Kidney (tissue), 13 donors: ENCODE measurements at regions not wholly inside any gene's neighbourhood (a gene's known extent, or its start where the extent isn't known, plus 50 kb on each side); places are given as distances from the start of the nearest gene placed in this dataset.

ENCODE experiments used
- DNase-seq, 5 donors: peaks; one replicate each; pipeline ENCODE4 v3.0.0-alpha.2; 2013 to 2020
- FAIRE-seq: peaks from 2 replicates; lab custom pipeline; 2012; peaks lifted over from hg19 to GRCh38; lab: Jason Lieb, UNC
- H3K27ac ChIP-seq, 2 donors: one replicate each; pipeline ENCODE4 v1.7.0; 2013; ENCODE audit warnings: low read depth in 2 of 2, low read length in 2 of 2, inconsistent platforms in 1 of 2
- H3K27me3 ChIP-seq: one replicate; pipeline ENCODE4 v1.7.1; 2013; ENCODE audit warnings: low read length, inconsistent platforms; ENCODE audit not compliant: control insufficient read depth, insufficient read depth
- H3K36me3 ChIP-seq, 3 donors: one replicate each; pipeline versions ENCODE4 v1.7.0 to v1.7.1; 2013; ENCODE audit warnings: low read length in 3 of 3, control low read depth in 1 of 3, inconsistent platforms in 1 of 3; ENCODE audit not compliant: insufficient read depth in 3 of 3, control insufficient read depth in 2 of 3
- H3K4me1 ChIP-seq, 3 donors: one replicate each; pipeline versions ENCODE4 v1.7.0 to v1.7.1; 2013; ENCODE audit warnings: low read length in 3 of 3, inconsistent platforms in 1 of 3, low read depth in 1 of 3; ENCODE audit not compliant: control insufficient read depth in 2 of 3, insufficient read depth in 2 of 3
- H3K4me3 ChIP-seq, 3 donors: one replicate each; pipeline versions ENCODE4 v1.7.0 to v1.8.1; 2013; ENCODE audit warnings: low read length in 3 of 3, control low read depth in 1 of 3, inconsistent platforms in 1 of 3
- H3K9ac ChIP-seq, 3 donors: one replicate each; pipeline versions ENCODE4 v1.7.0 to v1.7.1; 2013; ENCODE audit warnings: low read length in 3 of 3, control low read depth in 1 of 3, inconsistent platforms in 1 of 3
- H3K9me3 ChIP-seq, 3 donors: one replicate each; pipeline versions ENCODE4 v1.7.0 to v1.7.1; 2013; ENCODE audit warnings: low read length in 3 of 3, control low read depth in 1 of 3, inconsistent platforms in 1 of 3; ENCODE audit not compliant: control insufficient read depth in 2 of 3, insufficient read depth in 1 of 3
- CTCF ChIP-seq: IDR thresholded peaks from 3 replicates; pipeline ENCODE4 v1.5.1; 2012; ENCODE audit warnings: mild to moderate bottlenecking, moderate library complexity, borderline replicate concordance; ENCODE audit not compliant: insufficient read depth; ENCODE audit errors: extremely low read depth
- intact Hi-C: fragments of 100-400 bp; cut with DNase I; formaldehyde crosslinking; loops from one replicate; pipeline ENCODE4 v1.11.1; 2022
- donor health status: control.
- donor health status: control.
- donor health status: control.
- donor health status: control.
- donor health status: control.
- donor health status: DM: yes; HTN: yes; CAD: no.
- donor health status: Normal renal cell carcinoma (clear cell type).

- FAIRE-seq (no peak), DNase-seq (no peak)
- intact Hi-C loops: no loop called here
- Histone ChIP-seq H3K27ac (no peak overlapping the region), H3K4me3 (no peak overlapping the region), H3K4me1 (no peaks in the 10 kb centered on the region), H3K27me3 (no peaks in the 10 kb centered on the region), H3K9me3 (no peaks in the 10 kb centered on the region), H3K36me3 (no peaks in the 10 kb centered on the region), H3K9ac (no peak overlapping the region)
- TF ChIP-seq CTCF: no peak
These were observed 2353.0 kb downstream of the PCDH9 start for GRCh38 chr13:64877176-64877575.

- DNase-seq: no peak
- Histone ChIP-seq H3K36me3 (no peaks in the 10 kb centered on the region), H3K27me3 (no peaks in the 10 kb centered on the region), H3K4me1 (no peaks in the 10 kb centered on the region), H3K9ac (no peak overlapping the region), H3K9me3 (no peaks in the 10 kb centered on the region), H3K27ac (no peak overlapping the region), H3K4me3 (no peak overlapping the region)
- no peak for TF ChIP-seq CTCF
- intact Hi-C loops: no loop called here
- no peak for FAIRE-seq
These were observed 2358.4 kb downstream of the PCDH9 start for GRCh38 chr13:64871742-64872141.

GRCh38 chr13:64869539-64869938 is 2360.6 kb downstream of the PCDH9 start:
- H3K9ac ChIP-seq: no peak overlapping the region
- intact Hi-C loops: no loop called here
- H3K36me3 ChIP-seq: no peaks in the 10 kb centered on the region
- DNase-seq: no peak
- FAIRE-seq: no peak
- H3K9me3 ChIP-seq: no peaks in the 10 kb centered on the region
- no peak for TF ChIP-seq CTCF
- H3K4me1 ChIP-seq: no peaks in the 10 kb centered on the region
- no peak overlapping the region for H3K27ac ChIP-seq
- H3K27me3 ChIP-seq: no peaks in the 10 kb centered on the region
- no peak overlapping the region for H3K4me3 ChIP-seq

GRCh38 chr13:64867856-64868255 is 2362.3 kb downstream of the PCDH9 start:
- no peak for TF ChIP-seq CTCF
- intact Hi-C loops: no loop called here
- Histone ChIP-seq H3K27me3 (no peaks in the 10 kb centered on the region), H3K4me1 (no peaks in the 10 kb centered on the region), H3K9ac (no peak overlapping the region), H3K27ac (no peak overlapping the region), H3K4me3 (no peak overlapping the region), H3K9me3 (peaks cover 0 to 2% (median 0%) of the 10 kb centered on the region in 3 donors), H3K36me3 (no peaks in the 10 kb centered on the region)
- DNase-seq (no peak), FAIRE-seq (no peak)
